KBM-7 (cell line): ENCODE measurements at regions not wholly inside any gene's neighbourhood (a gene's known extent, or its start where the extent isn't known, plus 50 kb on each side); places are given as distances from the start of the nearest gene placed in this dataset.

Experiments
- DNase-seq: peaks from one replicate; pipeline ENCODE4 v3.0.0-alpha.2; 2015
- in situ Hi-C: fragments of 300-500 bp; cut with MboI; formaldehyde crosslinking; loops from 2 replicates; pipeline ENCODE4 v1.14.3; 2020; ENCODE audit warnings: low sequenced_read_pairs, low pct_unique_long_range_greater_than_20kb, mixed read lengths

DNA sequence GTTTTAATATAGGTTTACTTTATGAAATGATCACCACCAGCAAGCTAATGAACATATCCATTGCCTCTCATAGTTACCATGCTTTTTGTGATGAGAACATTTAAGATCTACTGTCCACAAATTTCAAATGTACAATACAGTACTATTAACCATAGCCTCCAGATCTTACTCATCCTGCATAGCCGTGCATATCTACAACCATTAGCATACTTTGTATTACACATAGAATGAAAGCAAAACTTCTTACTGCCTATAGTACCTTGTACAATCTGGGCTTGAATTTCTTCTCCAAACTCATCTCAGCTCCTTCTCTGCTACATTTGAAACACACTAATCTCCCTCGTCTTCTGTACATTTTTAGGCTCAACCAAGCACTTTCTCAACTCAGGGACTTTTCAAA lies 510.6 kb downstream of the PRR16 start:
- no peak for DNase-seq
- in situ Hi-C loops = no loop called here

DNA sequence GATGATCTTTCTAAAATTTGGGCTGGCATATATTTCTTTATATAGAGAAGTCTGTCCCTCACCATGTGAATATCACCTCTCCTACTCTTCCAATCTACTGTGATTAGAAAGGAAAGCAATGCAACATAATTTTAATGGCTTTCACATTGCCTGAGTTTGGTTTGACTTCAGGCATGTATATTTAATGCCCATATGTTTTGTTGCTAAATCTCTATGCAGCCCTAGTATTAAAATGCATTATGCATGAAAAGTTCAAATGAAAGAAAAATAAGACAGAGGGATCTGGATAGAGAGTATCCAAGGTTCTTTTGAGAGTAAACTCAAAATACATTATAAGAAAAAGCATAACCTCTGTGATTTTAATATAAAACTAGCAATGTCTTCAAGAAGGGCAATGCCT lies 518.3 kb downstream of the PRR16 start:
- DNase-seq = no peak
- in situ Hi-C loops = no loop called here

DNA sequence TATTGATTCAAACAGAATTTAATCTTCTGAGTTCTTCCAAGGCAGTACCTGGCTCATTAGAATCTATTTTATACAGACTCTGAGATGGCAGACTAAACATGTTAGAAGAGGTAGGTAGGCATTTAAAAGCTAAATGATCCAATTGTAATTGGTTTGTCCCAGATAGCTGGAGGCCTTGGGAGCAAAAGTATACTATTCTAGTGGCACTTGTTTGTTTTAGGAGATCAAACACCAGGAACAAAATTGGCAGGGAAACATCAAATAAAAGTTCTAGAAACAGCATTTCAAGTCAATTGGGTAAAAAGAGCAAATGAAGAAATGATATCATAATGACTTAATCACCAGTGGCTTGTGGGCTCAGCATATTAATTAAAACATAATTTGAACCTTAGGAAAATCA lies 521.4 kb downstream of the PRR16 start:
- no peak for DNase-seq
- in situ Hi-C loops = no loop called here

DNA sequence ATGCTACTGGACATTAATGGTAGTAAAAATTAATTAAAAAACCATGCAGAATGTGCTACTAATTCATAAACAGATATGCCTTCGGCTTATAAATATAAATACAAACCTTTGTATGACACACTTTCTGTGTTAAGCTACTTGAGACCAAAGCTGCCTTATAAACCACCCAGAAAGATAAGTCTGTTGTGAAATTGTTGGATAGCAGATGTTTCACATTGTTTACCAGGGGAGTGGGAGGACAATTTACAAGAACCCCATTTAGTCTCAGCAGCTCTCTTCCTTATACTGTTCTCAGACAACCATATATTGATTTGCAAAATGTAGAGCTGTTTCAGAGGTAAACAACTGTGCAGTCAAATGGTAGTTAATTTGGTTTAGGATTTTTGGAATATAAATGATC lies 524.4 kb downstream of the PRR16 start:
- in situ Hi-C loops = no loop called here
- no peak for DNase-seq

DNA sequence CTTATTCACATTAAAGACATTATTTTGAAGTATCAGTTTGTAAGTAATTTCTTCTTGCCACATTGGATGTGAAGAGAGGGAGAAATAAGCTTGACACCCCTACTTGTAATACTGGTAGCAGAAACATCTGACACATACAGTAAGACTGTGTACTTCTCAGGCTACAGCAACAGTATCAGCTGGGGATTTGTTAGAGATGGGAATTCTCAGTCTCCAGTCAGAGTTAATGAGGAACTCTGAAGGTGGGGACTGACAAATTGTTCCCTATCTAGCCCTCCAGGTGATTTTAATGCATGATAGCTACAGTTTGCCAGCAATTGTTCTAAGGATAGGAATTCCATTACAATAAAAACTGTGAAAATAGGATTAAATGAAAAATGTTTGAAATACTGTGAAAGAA lies 524.8 kb downstream of the PRR16 start:
- no peak for DNase-seq
- in situ Hi-C loops = no loop called here

DNA sequence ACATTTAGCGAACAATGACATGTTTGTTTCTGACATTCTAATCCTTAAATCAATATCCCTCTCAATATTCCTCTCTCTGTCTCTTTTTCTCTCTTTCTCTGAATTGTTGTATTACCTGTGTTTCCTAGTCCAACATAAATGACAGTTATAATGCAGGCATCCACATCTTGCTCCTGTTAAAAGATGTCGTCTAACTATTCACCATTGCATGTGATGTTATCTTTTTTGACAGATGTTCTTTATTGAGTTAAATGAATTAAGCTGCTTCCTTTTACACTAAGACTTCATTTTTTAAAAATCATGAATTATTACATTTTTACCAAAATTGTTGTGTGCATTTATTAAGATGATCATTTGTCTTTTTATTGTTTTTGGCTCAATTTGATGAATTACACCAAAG lies 527.5 kb downstream of the PRR16 start:
- in situ Hi-C loops = no loop called here
- no peak for DNase-seq

DNA sequence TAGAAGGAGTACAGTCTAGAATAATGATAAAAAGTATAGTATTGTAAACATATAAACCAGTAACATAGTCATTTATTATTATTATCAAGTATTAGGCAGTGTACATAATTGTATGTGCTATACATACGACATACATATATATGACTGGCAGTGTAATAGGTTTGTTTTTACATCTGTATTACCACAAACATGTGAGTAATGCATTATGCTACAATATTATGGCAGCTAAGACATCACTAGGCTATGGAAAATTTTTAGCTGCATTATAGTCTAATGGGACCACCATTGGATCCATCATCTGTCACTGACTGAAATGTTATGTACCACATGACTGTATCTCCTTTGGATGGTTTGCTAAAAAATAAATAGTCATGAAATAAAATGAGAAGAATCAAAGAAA lies 530.0 kb downstream of the PRR16 start:
- in situ Hi-C loops = no loop called here
- no peak for DNase-seq

DNA sequence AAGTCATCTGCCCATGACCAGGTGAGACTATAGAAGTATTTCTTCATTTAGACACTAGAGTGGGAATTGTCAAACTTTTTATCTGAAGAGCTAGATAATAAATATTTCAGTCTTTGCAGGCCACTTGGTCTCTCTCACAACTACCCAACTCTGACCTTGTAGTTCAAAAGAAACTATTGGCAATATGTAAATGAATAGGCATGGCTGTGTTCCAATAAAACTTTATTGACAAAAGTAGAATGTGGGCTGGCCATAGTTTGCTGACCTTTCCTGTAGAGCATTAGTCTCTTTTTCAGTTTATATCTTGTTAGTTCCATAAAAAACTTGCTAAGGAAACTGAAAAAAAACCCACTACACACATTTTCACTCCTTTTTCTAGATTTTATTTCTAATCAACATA lies 535.5 kb downstream of the PRR16 start:
- in situ Hi-C loops = no loop called here

DNA sequence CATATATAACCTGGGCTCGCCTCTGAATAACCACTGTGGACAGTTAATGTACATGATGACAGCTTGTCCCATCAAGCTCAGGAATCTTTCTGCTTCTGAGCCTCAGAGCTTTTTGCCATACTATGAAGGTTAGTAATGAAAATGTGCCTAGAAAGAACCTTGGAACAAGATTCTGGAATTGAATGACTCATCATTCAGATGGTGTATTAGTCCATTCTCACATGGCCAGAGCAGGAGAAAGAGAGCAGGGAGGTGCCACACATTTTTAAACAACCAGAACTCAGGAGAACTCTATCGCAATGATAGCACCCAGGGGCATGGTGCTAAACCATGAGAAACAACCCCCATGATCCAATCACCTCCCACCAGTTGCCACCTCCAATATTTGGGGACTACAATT lies 542.1 kb downstream of the PRR16 start:
- in situ Hi-C loops = no loop called here

More for the DNA sequence above, 535.5 kb downstream of the PRR16 start:
- no peak for DNase-seq

DNA sequence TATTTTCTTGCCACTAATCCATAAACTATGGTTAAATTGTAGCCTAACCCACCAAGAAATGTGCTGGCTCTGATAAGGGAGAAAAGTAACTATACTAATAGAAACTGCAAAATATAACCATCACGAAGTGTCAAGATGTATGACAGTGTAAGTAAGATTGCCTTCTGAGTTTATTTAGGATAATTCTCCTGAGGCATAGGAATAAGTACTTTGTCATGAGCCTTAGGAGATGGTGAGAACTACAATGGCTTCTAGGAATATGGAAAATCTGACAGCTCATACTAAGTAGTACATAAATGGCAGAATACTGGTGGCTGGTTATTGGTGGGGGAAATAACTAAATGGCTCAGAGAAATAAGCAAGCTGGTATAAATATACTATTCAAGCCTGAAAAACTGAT lies 543.9 kb downstream of the PRR16 start:
- DNase-seq = no peak
- in situ Hi-C loops = no loop called here

More for the DNA sequence above, 542.1 kb downstream of the PRR16 start:
- no peak for DNase-seq

DNA sequence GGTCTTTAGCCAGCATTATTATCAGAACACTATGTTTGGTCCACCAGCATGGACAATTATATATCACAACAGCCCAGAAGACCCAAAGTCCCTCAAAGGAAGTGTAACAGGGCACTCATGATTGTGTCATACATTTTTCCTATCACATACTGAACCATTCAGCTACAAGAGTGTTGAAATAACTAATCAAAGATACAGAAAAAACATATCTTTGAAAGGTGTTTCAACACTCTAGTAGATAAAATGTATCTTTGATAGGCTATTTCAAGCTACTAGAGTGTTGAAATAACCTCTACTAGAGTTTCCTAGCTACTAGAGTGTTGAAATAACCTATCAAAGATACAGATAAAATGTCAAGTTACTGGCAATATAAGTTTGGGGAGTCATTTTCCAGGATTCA lies 545.0 kb downstream of the PRR16 start:
- in situ Hi-C loops = no loop called here

DNA sequence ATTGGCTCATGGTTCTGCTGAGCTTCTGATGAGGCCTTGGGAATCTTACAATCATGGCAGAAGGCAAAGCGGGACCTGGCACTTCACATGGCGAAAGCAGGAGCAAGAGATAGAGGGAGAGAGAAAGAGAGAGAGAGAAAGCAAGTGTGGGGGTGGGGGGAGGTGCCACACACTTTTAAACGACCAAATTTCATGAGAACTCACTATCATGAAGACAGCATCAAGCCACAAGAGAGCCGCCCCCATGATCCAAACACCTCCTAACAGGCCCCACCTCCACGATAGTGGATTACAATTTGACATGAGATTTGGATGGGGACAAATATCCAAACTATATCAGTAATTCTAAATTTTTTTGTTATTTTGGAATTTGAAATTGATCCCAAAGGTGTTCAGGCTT lies 553.9 kb downstream of the PRR16 start:
- DNase-seq = no peak
- in situ Hi-C loops = no loop called here

More for the DNA sequence above, 545.0 kb downstream of the PRR16 start:
- DNase-seq = no peak

DNA sequence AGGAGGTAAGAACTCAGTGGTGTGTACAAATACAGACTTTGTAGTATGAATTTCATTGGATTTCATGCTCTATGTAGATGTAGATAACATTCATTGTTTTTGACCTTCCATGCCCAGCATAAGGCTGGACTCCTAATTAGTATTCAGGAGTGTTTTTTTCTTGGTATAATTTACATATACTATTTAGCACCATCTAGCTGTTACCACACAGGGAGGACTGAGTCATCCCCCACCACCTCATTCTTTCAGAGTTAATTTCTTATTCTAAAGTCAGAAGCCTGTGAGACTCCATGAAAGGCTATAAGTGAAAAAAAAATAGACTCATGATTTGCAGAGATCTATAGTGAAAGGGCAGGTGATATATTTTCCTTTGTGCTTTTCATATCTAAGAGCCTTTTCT lies 555.0 kb downstream of the PRR16 start:
- in situ Hi-C loops = no loop called here
- DNase-seq = no peak

DNA sequence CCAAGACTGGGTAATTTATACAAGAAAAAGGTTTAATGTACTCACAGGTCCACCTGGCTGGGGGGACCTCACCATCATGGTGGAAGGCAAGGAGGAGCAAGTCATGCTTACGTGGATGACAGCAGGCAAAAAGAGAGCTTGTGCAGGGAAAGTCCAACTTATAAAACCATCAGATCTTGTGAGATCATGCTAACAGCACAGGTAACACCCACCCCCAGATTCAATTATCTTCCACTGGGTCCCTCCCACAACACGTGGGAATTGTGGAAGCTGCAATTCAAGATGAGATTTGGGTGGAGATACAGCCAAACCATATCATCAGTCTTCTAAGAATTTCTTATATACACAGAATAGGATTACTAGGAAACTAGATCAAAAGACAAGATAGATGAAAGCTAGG lies 555.6 kb downstream of the PRR16 start:
- in situ Hi-C loops = no loop called here
- DNase-seq = peak; percentile 5

DNA sequence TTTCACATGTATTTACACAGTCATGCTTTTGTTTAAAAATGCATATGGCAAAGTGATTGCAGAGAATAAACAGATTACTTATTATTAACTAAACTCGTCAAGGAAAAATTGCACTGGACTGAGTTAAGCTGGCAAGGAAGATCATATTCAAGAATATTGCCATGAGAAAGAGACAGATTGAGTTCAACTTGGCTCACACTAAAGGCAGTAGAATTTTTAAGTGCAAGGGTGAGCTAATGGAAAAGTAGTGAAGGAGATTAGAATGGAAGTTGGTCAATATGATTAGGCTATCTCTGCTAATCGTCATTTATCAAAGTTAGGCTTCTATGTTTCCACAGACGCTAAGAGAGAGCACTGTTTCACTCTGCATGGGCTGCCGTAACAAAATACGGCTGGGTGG lies 557.6 kb downstream of the PRR16 start:
- no peak for DNase-seq
- in situ Hi-C loops = no loop called here

DNA sequence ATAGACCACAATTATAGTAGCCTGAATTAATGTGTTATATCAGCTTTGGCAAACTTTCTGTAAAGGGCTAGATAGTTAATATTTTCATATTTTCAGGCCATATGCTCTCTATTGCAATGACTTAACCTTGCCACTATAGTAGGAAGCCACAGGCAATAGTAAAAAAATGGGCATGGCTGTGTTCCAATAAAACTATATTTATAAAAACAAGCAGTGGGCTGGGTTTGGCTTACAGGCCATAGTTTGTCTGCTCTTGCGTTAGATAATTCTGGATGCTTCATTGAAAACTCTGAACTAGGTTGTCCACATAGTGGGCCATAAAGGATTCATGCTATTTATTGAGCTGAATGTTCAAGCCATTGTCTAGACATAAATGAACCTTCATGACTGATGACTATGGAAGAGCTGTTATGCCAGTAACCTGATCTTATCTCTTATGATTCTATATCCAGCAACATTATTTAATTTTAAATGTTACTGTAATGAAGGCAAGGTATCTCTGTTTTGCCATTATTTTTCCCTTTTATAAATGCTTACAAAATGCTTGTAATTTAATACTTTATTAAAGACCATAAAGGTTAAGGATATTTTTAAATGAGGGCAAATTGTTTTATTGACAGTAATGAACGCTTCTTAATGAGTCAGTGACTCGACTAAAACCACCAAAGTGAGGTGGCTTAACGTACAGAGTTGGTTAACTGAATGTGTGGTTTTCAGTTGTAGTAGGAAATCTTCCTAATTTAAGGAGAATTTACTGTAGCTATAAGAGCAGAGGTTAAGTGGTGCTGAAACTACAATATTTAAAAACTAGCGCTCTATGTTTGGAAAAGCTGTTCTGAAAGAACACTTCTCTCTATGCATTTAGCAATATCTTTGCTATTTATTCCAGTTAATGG lies 560.6 kb downstream of the PRR16 start:
- DNase-seq = no peak
- in situ Hi-C loops = no loop called here

DNA sequence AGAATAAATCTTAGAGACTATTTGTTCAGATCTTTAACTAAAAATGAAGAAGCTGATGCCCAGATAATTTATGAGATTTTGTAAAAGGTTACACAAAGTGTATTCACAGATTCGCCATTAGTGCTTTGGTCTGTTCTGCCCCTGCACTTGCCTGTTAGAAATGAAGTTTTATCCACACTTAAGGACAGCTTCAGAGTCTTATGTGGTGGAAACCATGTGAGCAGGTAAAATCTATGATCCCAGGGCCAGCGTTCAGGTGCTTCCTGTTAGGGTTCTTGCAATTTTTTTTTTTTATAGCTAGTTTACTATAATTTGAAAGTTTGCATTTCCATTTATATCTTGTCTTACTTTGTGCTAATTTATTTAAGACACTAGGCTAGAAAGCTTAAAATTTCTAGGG lies 561.6 kb downstream of the PRR16 start:
- no peak for DNase-seq
- in situ Hi-C loops = no loop called here

DNA sequence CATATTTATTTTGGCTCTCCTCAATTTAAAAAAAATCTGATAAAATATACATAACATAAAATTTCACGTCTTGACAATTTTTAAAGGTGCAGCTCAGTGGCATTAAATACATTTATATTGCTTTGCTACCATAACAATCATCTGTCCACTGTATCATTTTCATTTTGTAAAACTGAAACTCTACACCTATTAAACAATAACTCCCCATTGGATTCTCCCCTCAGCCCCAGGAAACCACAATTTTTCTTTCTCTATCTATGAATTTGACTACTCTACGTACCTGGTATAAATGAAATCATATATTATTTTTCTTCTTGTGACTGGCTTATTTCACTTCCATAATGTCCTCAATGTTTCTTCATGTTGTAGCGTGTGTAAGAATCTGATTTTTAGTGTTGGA lies 563.5 kb downstream of the PRR16 start:
- in situ Hi-C loops = no loop called here
- no peak for DNase-seq

DNA sequence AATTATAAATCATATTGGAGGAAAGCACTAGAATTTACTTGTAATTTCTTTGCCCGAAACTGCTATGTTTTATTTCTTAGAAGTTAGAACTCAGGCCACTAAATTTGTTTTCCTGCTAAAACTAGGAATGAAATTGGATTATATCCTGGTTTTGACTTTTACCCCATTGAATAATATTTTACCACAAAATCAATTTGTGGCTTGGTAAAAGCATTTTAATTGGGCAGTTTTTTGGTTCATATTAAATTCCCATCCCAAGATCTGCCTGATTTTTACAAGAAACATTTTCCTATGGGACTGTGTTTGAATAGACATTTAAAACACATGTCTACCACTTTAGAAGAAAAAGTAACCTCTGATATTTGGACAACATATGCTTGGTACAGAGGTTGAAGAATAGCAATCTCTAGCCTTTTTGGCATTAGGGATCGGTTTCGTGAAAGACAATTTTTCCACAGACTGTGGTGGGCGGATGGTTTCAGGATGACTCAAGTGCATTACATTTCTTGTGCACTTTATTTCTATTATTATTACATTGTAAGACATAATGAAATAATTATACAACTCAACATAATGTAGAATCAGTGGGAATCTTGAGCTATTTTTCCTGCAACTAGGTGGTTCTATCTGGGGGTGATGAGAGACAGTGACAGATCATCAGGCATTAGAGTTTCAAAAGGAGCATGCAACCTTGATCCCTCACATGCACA lies 565.6 kb downstream of the PRR16 start:
- in situ Hi-C loops = no loop called here
- no peak for DNase-seq

DNA sequence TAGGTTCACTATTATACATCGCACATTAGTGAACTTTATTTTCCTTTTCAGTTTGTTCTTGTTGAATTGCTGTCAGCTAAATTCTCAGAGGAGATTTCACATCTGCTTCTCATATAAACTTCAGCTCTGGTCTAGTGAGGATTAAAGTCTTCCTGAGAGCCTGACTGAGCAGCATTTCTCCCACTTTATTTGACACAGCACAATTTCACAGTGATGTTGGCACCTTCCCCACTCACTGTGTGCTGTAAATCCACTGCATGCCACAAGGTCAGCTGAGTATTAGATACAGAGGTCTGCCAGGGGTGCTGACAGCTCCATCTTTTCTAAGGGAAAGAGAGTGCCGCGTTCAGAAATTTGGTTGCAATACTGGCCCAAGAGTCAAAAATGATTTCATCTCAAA lies 567.4 kb downstream of the PRR16 start:
- no peak for DNase-seq
- in situ Hi-C loops = no loop called here

DNA sequence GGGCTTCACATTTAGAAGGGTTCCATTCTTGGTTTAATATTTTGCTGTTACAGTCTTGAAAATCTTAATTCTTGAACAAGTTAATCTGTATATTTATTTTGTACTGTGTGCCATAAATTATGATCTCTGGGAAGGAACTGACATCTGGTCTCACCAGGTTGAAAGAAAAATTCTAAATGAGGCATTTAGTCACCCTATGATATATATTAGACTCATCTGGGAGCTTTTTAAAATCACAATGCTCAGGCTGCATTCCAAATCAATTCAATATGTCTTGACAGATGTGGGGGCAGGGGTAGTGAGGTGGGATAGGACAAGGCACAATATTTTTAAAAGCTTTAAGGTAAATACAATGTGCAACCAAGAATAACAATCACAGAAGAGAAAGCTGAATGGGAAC lies 569.2 kb downstream of the PRR16 start:
- DNase-seq = no peak
- in situ Hi-C loops = no loop called here
